Endodermal cell (in vitro differentiated cells): ENCODE measurements at regions not wholly inside any gene's neighbourhood (a gene's known extent, or its start where the extent isn't known, plus 50 kb on each side); places are given as distances from the start of the nearest gene placed in this dataset.

Experiments
- DNase-seq: peaks from one replicate; pipeline ENCODE4 v3.0.0-alpha.2; 2017
- H3K27ac ChIP-seq: 2 replicates; pipeline ENCODE4 v1.5.1; 2013; ENCODE audit warnings: mild to moderate bottlenecking, low read depth, low read length, moderate library complexity
- H3K27me3 ChIP-seq: 2 replicates; pipeline ENCODE4 v1.6.1; 2013; ENCODE audit warnings: mild to moderate bottlenecking, low read length, moderate library complexity; ENCODE audit not compliant: insufficient read depth, control insufficient read depth, poor library complexity, severe bottlenecking
- H3K36me3 ChIP-seq: 2 replicates; pipeline ENCODE4 v1.7.0; 2013; ENCODE audit warnings: mild to moderate bottlenecking, low read length, moderate library complexity; ENCODE audit not compliant: control insufficient read depth, insufficient read depth
- H3K4me1 ChIP-seq: one replicate; pipeline ENCODE4 v1.7.0; 2013; ENCODE audit warnings: low read length; ENCODE audit not compliant: control insufficient read depth, insufficient read depth
- H3K4me3 ChIP-seq: 2 replicates; pipeline ENCODE4 v1.5.1; 2013; ENCODE audit warnings: mild to moderate bottlenecking, low read length, moderate library complexity
- H3K9ac ChIP-seq: 2 replicates; pipeline ENCODE4 v1.6.1; 2013; ENCODE audit warnings: mild to moderate bottlenecking, low read length, moderate library complexity; ENCODE audit not compliant: poor library complexity, severe bottlenecking; ENCODE audit errors: extremely low read depth
- H3K9me3 ChIP-seq: 2 replicates; pipeline ENCODE4 v1.6.1; 2013; ENCODE audit warnings: mild to moderate bottlenecking, low read length, moderate library complexity; ENCODE audit not compliant: control insufficient read depth
- H3K27ac Mint-ChIP-seq: 2 replicates; pipeline ENCODE4 v1.8.0; 2020; ENCODE audit warnings: mixed read lengths
- H3K27me3 Mint-ChIP-seq: 2 replicates; pipeline ENCODE4 v1.8.0; 2021; ENCODE audit warnings: mild to moderate bottlenecking, mixed read lengths; ENCODE audit not compliant: insufficient read depth
- H3K36me3 Mint-ChIP-seq: 2 replicates; pipeline ENCODE4 v1.8.0; 2020; ENCODE audit warnings: low read depth, mixed read lengths
- H3K4me1 Mint-ChIP-seq: 2 replicates; pipeline ENCODE4 v1.8.0; 2020; ENCODE audit warnings: mixed read lengths
- H3K4me3 Mint-ChIP-seq: 2 replicates; pipeline ENCODE4 v1.8.0; 2020; ENCODE audit warnings: mild to moderate bottlenecking, moderate library complexity, mixed read lengths
- H3K9me3 Mint-ChIP-seq: 2 replicates; pipeline ENCODE4 v1.8.0; 2020; ENCODE audit warnings: mild to moderate bottlenecking, mixed read lengths
- WGBS, 2 experiments: methylation state at CpG; one replicate each; pipeline versions ENCODE4 v1.1.5 to v1.1.7; 2013; ENCODE audit warnings: missing lambda C conversion rate in 2 of 2, mixed read lengths in 1 of 2; ENCODE audit not compliant: insufficient coverage in 1 of 2, insufficient read length in 1 of 2; 5-methylcytosine and 5-hydroxymethylcytosine counted together
- TF ChIP-seq, protein P1 (sequence below): fragments of 200-600 bp; sonication (generic); conservative IDR thresholded peaks from 2 replicates; pipeline ENCODE4 v1.5.0; 2021; ENCODE audit warnings: antibody characterized with exemption, mild to moderate bottlenecking

DNA sequence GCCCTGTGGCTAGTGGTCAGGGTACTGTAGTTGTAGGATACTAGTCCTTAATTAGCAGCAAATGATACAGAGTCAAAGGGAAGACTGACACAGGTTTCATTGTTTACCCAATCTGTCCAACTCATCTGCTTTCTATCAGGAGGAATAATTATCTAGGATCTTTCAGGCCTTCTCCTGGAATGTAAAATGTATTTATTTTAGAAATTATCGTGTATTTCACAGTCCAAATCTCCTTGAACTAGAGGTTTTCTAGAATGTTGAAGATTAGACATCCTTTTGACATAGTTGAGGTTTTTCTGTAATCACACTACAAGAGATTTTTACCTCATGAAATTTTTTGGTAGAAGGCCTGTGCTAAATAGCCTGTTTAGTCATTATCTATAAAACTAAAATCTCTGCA, 1694.8 kb upstream of the PCDH20 start:
- H3K36me3 ChIP-seq: no peaks in the 10 kb centered on the region
- no peaks in the 10 kb centered on the region for H3K36me3 Mint-ChIP-seq
- H3K4me1 ChIP-seq: no peaks in the 10 kb centered on the region
- no peak overlapping the region for H3K4me3 Mint-ChIP-seq
- no peaks in the 10 kb centered on the region for H3K27me3 Mint-ChIP-seq
- no peaks in the 10 kb centered on the region for H3K27me3 ChIP-seq
- no peaks in the 10 kb centered on the region for H3K4me1 Mint-ChIP-seq
- no peaks in the 10 kb centered on the region for H3K9me3 Mint-ChIP-seq
- WGBS, 2 experiments: 88% methylated on average over 1 of the region's 1 CpG; no CpG with 5 or more reads in 1 of the 2 experiments
- no peak for DNase-seq
- no peak overlapping the region for H3K9ac ChIP-seq
- no peak overlapping the region for H3K27ac ChIP-seq
- no peak overlapping the region for H3K4me3 ChIP-seq
- H3K9me3 ChIP-seq: no peaks in the 10 kb centered on the region
- no peak overlapping the region for H3K27ac Mint-ChIP-seq
- TF ChIP-seq, protein P1, sequence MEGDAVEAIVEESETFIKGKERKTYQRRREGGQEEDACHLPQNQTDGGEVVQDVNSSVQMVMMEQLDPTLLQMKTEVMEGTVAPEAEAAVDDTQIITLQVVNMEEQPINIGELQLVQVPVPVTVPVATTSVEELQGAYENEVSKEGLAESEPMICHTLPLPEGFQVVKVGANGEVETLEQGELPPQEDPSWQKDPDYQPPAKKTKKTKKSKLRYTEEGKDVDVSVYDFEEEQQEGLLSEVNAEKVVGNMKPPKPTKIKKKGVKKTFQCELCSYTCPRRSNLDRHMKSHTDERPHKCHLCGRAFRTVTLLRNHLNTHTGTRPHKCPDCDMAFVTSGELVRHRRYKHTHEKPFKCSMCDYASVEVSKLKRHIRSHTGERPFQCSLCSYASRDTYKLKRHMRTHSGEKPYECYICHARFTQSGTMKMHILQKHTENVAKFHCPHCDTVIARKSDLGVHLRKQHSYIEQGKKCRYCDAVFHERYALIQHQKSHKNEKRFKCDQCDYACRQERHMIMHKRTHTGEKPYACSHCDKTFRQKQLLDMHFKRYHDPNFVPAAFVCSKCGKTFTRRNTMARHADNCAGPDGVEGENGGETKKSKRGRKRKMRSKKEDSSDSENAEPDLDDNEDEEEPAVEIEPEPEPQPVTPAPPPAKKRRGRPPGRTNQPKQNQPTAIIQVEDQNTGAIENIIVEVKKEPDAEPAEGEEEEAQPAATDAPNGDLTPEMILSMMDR: no peak

DNA sequence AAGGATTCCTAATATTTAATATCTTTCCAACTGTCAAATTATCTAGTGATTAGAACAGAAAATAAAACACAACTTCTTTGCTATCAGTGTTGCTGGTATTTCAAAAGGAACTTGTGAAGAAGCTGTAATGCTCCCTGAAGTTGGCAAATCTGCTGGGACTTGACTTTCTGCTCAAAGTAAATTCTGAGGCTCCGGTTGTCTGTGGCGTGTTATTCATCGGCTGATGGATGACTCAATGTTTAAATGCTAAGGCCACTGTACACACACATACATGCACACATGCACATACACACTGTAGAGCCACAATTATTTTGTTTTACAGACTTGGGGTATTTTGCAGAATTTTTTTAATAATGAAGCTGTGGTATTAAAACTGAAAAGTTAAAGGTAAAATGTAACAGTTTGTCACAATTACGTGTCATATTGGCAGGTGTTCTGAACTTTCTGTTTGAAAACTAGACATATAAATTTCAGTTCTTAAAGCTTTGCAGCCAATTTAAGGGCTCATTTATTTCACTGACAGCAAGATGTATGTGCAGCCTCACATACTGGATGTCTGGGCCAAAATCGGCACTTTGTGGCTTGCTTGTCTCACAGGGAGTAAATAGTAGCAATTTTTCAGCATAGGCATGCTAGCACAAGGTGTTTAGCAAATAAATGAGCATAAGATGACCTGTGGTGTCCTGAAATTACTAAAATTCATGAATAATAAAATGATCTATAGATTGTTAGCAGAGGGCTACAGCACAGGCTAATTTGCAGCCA, 1691.7 kb upstream of the PCDH20 start:
- no peak overlapping the region for H3K27ac ChIP-seq
- 91 to 96% methylated on average over 2 to 5 of the region's 5 CpGs for WGBS, 2 experiments
- H3K9me3 ChIP-seq: no peaks in the 10 kb centered on the region
- H3K4me1 ChIP-seq: no peaks in the 10 kb centered on the region
- H3K27me3 Mint-ChIP-seq: no peaks in the 10 kb centered on the region
- no peak overlapping the region for H3K27ac Mint-ChIP-seq
- H3K9me3 Mint-ChIP-seq: no peaks in the 10 kb centered on the region
- H3K27me3 ChIP-seq: no peaks in the 10 kb centered on the region
- no peak overlapping the region for H3K4me3 ChIP-seq
- no peaks in the 10 kb centered on the region for H3K4me1 Mint-ChIP-seq
- DNase-seq: no peak
- H3K4me3 Mint-ChIP-seq: no peak overlapping the region
- no peaks in the 10 kb centered on the region for H3K36me3 ChIP-seq
- H3K9ac ChIP-seq: no peak overlapping the region
- H3K36me3 Mint-ChIP-seq: no peaks in the 10 kb centered on the region
- TF ChIP-seq, protein P1: no peak

DNA sequence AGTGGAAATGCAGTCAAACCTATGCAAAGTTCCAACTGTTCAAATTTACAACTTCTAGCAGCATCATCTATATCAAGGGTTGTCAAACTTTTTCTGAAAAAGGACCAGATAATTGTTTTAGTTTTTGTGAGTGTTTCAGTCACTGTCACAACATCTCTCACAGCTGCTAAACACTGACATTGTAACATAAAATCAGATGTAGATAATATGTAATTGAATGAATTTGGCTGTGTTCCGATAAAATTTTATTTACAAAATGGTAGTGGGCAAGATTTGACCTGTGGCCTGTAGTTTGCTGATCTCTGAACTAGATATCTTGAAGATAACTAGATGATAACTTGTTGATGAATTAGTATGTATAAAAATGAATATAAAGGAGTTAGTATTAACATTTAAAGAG, 1679.1 kb upstream of the PCDH20 start:
- H3K27ac ChIP-seq: no peak overlapping the region
- no peaks in the 10 kb centered on the region for H3K27me3 Mint-ChIP-seq
- H3K4me1 Mint-ChIP-seq: no peaks in the 10 kb centered on the region
- no peak overlapping the region for H3K4me3 Mint-ChIP-seq
- DNase-seq: no peak
- WGBS, 2 experiments: 100% methylated on average over 1 of the region's 1 CpG
- H3K36me3 ChIP-seq: no peaks in the 10 kb centered on the region
- no peaks in the 10 kb centered on the region for H3K4me1 ChIP-seq
- no peak overlapping the region for H3K9ac ChIP-seq
- no peak overlapping the region for H3K27ac Mint-ChIP-seq
- H3K4me3 ChIP-seq: no peak overlapping the region
- H3K9me3 ChIP-seq: no peaks in the 10 kb centered on the region
- no peaks in the 10 kb centered on the region for H3K27me3 ChIP-seq
- H3K9me3 Mint-ChIP-seq: peaks cover 3% of the 10 kb centered on the region
- H3K36me3 Mint-ChIP-seq: no peaks in the 10 kb centered on the region
- TF ChIP-seq, protein P1: no peak
